Neural progenitor cell (in vitro differentiated cells): ENCODE measurements at regions not wholly inside any gene's neighbourhood (a gene's known extent, or its start where the extent isn't known, plus 50 kb on each side); places are given as distances from the start of the nearest gene placed in this dataset.
"Not testable (repeated sequence)": the region's sequence is repeated elsewhere in the genome, so short reads cannot be mapped to it uniquely, and the experiment has no call there.

ENCODE experiments used
- DNase-seq: peaks from one replicate; pipeline ENCODE4 v3.0.0-alpha.2; 2016; ENCODE audit warnings: low spot score
- H2AFZ ChIP-seq: fragments of 200-600 bp; sonication (generic); replicated peaks from 2 replicates; pipeline ENCODE4 v1.6.1; 2016; ENCODE audit warnings: antibody characterized with exemption
- H3F3A ChIP-seq: fragments of 200-600 bp; sonication (generic); 2 replicates; pipeline ENCODE4 v1.6.1; 2016; ENCODE audit warnings: antibody characterized with exemption, low read depth
- H3K27ac ChIP-seq: fragments of 200-600 bp; sonication (generic); 2 replicates; pipeline ENCODE4 v1.5.1; 2016; ENCODE audit warnings: mild to moderate bottlenecking
- H3K27me3 ChIP-seq: fragments of 200-600 bp; sonication (generic); 2 replicates; pipeline ENCODE4 v1.6.1; 2016; ENCODE audit warnings: mild to moderate bottlenecking, moderate library complexity
- H3K36me3 ChIP-seq: fragments of 200-600 bp; sonication (generic); 2 replicates; pipeline ENCODE4 v1.5.1; 2016
- H3K4me1 ChIP-seq: fragments of 200-600 bp; sonication (generic); 2 replicates; pipeline ENCODE4 v1.6.1; 2016; ENCODE audit warnings: mixed run types
- H3K4me2 ChIP-seq: fragments of 200-600 bp; sonication (generic); 2 replicates; pipeline ENCODE4 v1.6.1; 2016
- H3K4me3 ChIP-seq: fragments of 200-600 bp; sonication (generic); 2 replicates; pipeline ENCODE4 v1.5.1; 2016
- H3K79me2 ChIP-seq: fragments of 200-600 bp; sonication (generic); 2 replicates; pipeline ENCODE4 v1.6.1; 2016; ENCODE audit warnings: low read depth
- H3K9ac ChIP-seq: fragments of 200-600 bp; sonication (generic); 2 replicates; pipeline ENCODE4 v1.6.1; 2016
- H3K9me3 ChIP-seq: fragments of 200-600 bp; sonication (generic); 2 replicates; pipeline ENCODE4 v1.5.1; 2016; ENCODE audit warnings: low read depth
- H4K20me1 ChIP-seq: fragments of 200-600 bp; sonication (generic); 2 replicates; pipeline ENCODE4 v1.6.1; 2016; ENCODE audit warnings: low read depth
- H3K27ac Mint-ChIP-seq: 3 replicates; pipeline ENCODE4 v1.8.0; 2021; ENCODE audit warnings: mixed read lengths
- H3K27me3 Mint-ChIP-seq: 2 replicates; pipeline ENCODE4 v1.8.0; 2022; ENCODE audit warnings: low read depth, mild to moderate bottlenecking, inconsistent platforms, moderate library complexity, mixed read lengths; ENCODE audit not compliant: insufficient read depth
- H3K36me3 Mint-ChIP-seq: 3 replicates; pipeline ENCODE4 v1.8.0; 2021; ENCODE audit warnings: mixed read lengths
- H3K4me1 Mint-ChIP-seq: 3 replicates; pipeline ENCODE4 v1.8.0; 2021; ENCODE audit warnings: mixed read lengths
- H3K4me3 Mint-ChIP-seq: 3 replicates; pipeline ENCODE4 v1.8.0; 2021; ENCODE audit warnings: mild to moderate bottlenecking, moderate library complexity, mixed read lengths
- H3K9me3 Mint-ChIP-seq: 3 replicates; pipeline ENCODE4 v1.8.0; 2020; ENCODE audit warnings: mixed read lengths
- CTCF ChIP-seq: fragments of 200-600 bp; sonication (generic); IDR thresholded peaks from 2 replicates; pipeline ENCODE4 v1.5.1; 2017; ENCODE audit warnings: antibody characterized with exemption, mild to moderate bottlenecking
- EZH2 ChIP-seq: fragments of 200-600 bp; sonication (generic); IDR thresholded peaks from 2 replicates; pipeline ENCODE4 v1.6.1; 2017; ENCODE audit warnings: antibody characterized with exemption, mild to moderate bottlenecking, moderate library complexity
- EZH2phosphoT487 ChIP-seq: fragments of 200-600 bp; sonication (generic); IDR thresholded peaks from 2 replicates; pipeline ENCODE4 v1.6.1; 2017; ENCODE audit warnings: antibody characterized with exemption

GRCh38 chr2:221895366-221896121, 323.4 kb upstream of the EPHA4 start:
- no peaks in the 10 kb centered on the region for H3K36me3 ChIP-seq
- H4K20me1 ChIP-seq: no peaks in the 10 kb centered on the region
- Mint-ChIP-seq H3K27me3 (no peaks in the 10 kb centered on the region), H3K36me3 (peaks cover 2% of the 10 kb centered on the region), H3K9me3 (peaks cover 19% of the 10 kb centered on the region), H3K27ac (no peak overlapping the region), H3K4me1 (peaks cover 17% of the 10 kb centered on the region), H3K4me3 (no peak overlapping the region)
- H3K79me2 ChIP-seq: no peaks in the 10 kb centered on the region
- no peak overlapping the region for H2AFZ ChIP-seq
- DNase-seq: no peak
- H3K9ac ChIP-seq: no peak overlapping the region
- H3F3A ChIP-seq: peaks cover 23% of the 10 kb centered on the region
- H3K27me3 ChIP-seq: peaks cover 10% of the 10 kb centered on the region
- TF ChIP-seq EZH2phosphoT487 (no peak), CTCF (no peak), EZH2 (no peak)
- H3K4me3 ChIP-seq: no peak overlapping the region
- H3K27ac ChIP-seq: no peak overlapping the region
- peaks cover 17% of the 10 kb centered on the region for H3K4me1 ChIP-seq
- H3K4me2 ChIP-seq: peak overlapping the region; percentile 50
- H3K9me3 ChIP-seq: no peaks in the 10 kb centered on the region

GRCh38 chr2:221893501-221893900, 321.4 kb upstream of the EPHA4 start:
- Mint-ChIP-seq H3K4me3 (no peak overlapping the region), H3K27ac (no peak overlapping the region), H3K4me1 (peaks cover 17% of the 10 kb centered on the region), H3K27me3 (no peaks in the 10 kb centered on the region), H3K36me3 (peaks cover 2% of the 10 kb centered on the region), H3K9me3 (peaks cover 18% of the 10 kb centered on the region)
- peaks cover 23% of the 10 kb centered on the region for H3F3A ChIP-seq
- H3K4me3 ChIP-seq: no peak overlapping the region
- H3K36me3 ChIP-seq: no peaks in the 10 kb centered on the region
- H3K27me3 ChIP-seq: peaks cover 10% of the 10 kb centered on the region
- no peaks in the 10 kb centered on the region for H3K79me2 ChIP-seq
- H4K20me1 ChIP-seq: no peaks in the 10 kb centered on the region
- no peak overlapping the region for H3K4me2 ChIP-seq
- TF ChIP-seq EZH2 (no peak), CTCF (no peak), EZH2phosphoT487 (no peak)
- DNase-seq: no peak
- no peak overlapping the region for H2AFZ ChIP-seq
- peaks cover 17% of the 10 kb centered on the region for H3K4me1 ChIP-seq
- H3K27ac ChIP-seq: no peak overlapping the region
- H3K9ac ChIP-seq: no peak overlapping the region
- no peaks in the 10 kb centered on the region for H3K9me3 ChIP-seq

DNA sequence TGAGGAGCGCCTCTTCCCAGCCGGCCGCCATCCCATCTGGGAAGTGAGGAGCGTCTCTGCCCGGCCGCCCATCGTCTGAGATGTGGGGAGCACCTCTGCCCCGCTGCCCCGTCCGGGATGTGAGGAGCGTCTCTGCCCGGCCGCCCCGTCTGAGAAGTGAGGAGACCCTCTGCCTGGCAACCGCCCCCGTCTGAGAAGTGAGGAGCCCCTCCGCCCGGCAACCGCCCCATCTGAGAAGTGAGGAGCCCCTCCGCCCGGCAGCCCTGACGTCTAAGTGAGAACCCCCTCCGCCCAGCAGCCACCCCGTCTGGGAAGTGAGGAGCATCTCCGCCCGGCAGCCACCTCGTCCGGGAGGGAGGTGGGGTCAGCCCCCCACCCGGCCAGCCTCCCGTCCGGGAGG, 319.9 kb upstream of the EPHA4 start:
- not testable (repeated sequence) for H3K4me3 Mint-ChIP-seq, H2AFZ ChIP-seq, H3K4me2 ChIP-seq, H3K27ac ChIP-seq, H3K27ac Mint-ChIP-seq, H3K9ac ChIP-seq, H3K27me3 Mint-ChIP-seq, H3K4me3 ChIP-seq, H3K27me3 ChIP-seq, H3K36me3 Mint-ChIP-seq, DNase-seq, H4K20me1 ChIP-seq, H3K79me2 ChIP-seq, H3K36me3 ChIP-seq, H3K9me3 ChIP-seq
- Mint-ChIP-seq H3K4me1 (peaks cover 15% of the 10 kb centered on the region), H3K9me3 (peaks cover 18% of the 10 kb centered on the region)
- Histone ChIP-seq H3F3A (peaks cover 20% of the 10 kb centered on the region), H3K4me1 (peaks cover 15% of the 10 kb centered on the region)

DNA sequence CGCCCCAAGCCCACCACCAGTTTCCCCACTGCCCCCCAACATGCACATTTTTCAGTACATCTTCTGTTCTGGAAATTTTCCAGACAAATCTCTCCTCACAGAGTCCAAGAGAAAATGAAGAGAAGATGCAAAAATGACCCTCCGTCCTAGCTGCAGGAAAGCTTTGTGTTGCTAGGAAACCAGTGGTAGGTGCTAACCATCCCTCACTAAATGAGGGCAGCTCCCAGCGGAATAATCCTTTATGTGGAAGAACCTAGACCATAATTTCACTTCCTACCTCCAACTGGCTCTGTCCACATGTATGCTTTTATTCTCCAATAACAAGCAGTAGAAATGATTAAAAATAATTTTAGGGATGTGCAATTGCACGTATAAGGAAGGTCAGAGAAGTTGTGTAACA, 311.9 kb upstream of the EPHA4 start:
- TF ChIP-seq EZH2phosphoT487 (no peak), EZH2 (no peak), CTCF (no peak)
- Histone ChIP-seq H2AFZ (no peak overlapping the region), H3K27ac (no peak overlapping the region), H4K20me1 (no peaks in the 10 kb centered on the region), H3F3A (no peaks in the 10 kb centered on the region), H3K36me3 (no peaks in the 10 kb centered on the region), H3K9me3 (no peaks in the 10 kb centered on the region), H3K79me2 (no peaks in the 10 kb centered on the region), H3K4me3 (no peak overlapping the region), H3K27me3 (no peaks in the 10 kb centered on the region), H3K4me1 (peaks cover 14% of the 10 kb centered on the region), H3K4me2 (no peak overlapping the region), H3K9ac (no peak overlapping the region)
- H3K9me3 Mint-ChIP-seq: no peaks in the 10 kb centered on the region
- DNase-seq: no peak
- H3K4me3 Mint-ChIP-seq: peak overlapping the region; percentile 21
- H3K4me1 Mint-ChIP-seq: peaks cover 29% of the 10 kb centered on the region
- H3K27me3 Mint-ChIP-seq: peaks cover 7% of the 10 kb centered on the region
- H3K27ac Mint-ChIP-seq: no peak overlapping the region
- H3K36me3 Mint-ChIP-seq: no peaks in the 10 kb centered on the region
